Subcutaneous abdominal adipose tissue (tissue), 5 donors: ENCODE measurements at regions not wholly inside any gene's neighbourhood (a gene's known extent, or its start where the extent isn't known, plus 50 kb on each side); places are given as distances from the start of the nearest gene placed in this dataset.
A peak's percentile ranks its signal among the peaks of the same experiment; 100 is the strongest.
"Not testable (repeated sequence)": the region's sequence is repeated elsewhere in the genome, so short reads cannot be mapped to it uniquely, and the experiment has no call there.

Experiments used
- H3K27ac ChIP-seq: one replicate; pipeline ENCODE4 v1.7.0; 2013; ENCODE audit warnings: low read depth, mild to moderate bottlenecking, inconsistent platforms, low read length, moderate library complexity
- H3K27me3 ChIP-seq, 5 donors: one replicate each; pipeline ENCODE4 v1.7.0; 2013; ENCODE audit warnings: low read length in 5 of 5, inconsistent platforms in 1 of 5; ENCODE audit not compliant: control insufficient read depth in 5 of 5, insufficient read depth in 4 of 5
- H3K36me3 ChIP-seq, 5 donors: one replicate each; pipeline ENCODE4 v1.7.0; 2013; ENCODE audit warnings: low read length in 5 of 5; ENCODE audit not compliant: control insufficient read depth in 5 of 5, insufficient read depth in 5 of 5
- H3K4me1 ChIP-seq, 5 donors: one replicate each; pipeline ENCODE4 v1.7.0; 2013; ENCODE audit warnings: low read length in 5 of 5, mild to moderate bottlenecking in 3 of 5, moderate library complexity in 1 of 5; ENCODE audit not compliant: control insufficient read depth in 5 of 5, insufficient read depth in 5 of 5
- H3K4me3 ChIP-seq, 5 donors: one replicate each; pipeline ENCODE4 v1.7.0; 2013; ENCODE audit warnings: low read length in 5 of 5, low read depth in 1 of 5
- H3K9ac ChIP-seq, 5 donors: one replicate each; pipeline ENCODE4 v1.7.0; 2013; ENCODE audit warnings: low read length in 5 of 5, mild to moderate bottlenecking in 4 of 5, moderate library complexity in 3 of 5
- H3K9me3 ChIP-seq, 5 donors: one replicate each; pipeline ENCODE4 v1.7.0; 2013; ENCODE audit warnings: low read length in 5 of 5; ENCODE audit not compliant: control insufficient read depth in 5 of 5
- donor health status: healthy.
- donor health status: healthy.
- donor health status: healthy.
- donor health status: healthy.
- donor health status: healthy.

GRCh38 chr2:43149482-43150107 lies 76.8 kb downstream of the ZFP36L2 start:
- no peak overlapping the region for H3K27ac ChIP-seq

DNA sequence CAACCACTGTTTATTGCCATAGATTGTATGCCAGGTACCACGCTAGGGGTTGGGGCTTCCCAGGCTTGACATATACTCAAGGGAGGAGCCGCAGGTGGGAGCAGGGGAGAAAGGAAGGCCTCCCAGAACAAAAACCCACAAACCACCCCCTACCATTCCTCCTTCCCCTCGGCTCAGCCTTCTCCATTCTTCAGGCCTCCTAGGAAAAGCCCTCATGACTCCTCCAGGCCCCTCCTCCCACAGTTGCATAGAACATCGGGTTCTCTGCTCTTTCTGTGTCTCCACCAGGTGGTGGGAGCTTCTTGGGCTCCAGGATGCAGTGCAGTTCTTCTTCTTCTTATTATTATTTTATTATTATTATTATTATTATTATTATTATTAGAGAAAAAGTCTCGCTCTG lies 80.3 kb downstream of the ZFP36L2 start:
- no peaks in the 10 kb centered on the region for H3K36me3 ChIP-seq
- H3K9ac ChIP-seq, result peak overlapping the region in 1 of 5 donors; percentile 40
- peaks cover 0 to 18% (median 13%) of the 10 kb centered on the region in 5 donors for H3K4me1 ChIP-seq
- no peaks in the 10 kb centered on the region for H3K27me3 ChIP-seq
- H3K9me3 ChIP-seq, result no peaks in the 10 kb centered on the region
- no peak overlapping the region for H3K4me3 ChIP-seq
- no peak overlapping the region for H3K27ac ChIP-seq

More at GRCh38 chr2:43149482-43150107, 76.8 kb downstream of the ZFP36L2 start:
- Histone ChIP-seq H3K9me3 (no peaks in the 10 kb centered on the region), H3K27me3 (no peaks in the 10 kb centered on the region), H3K4me1 (peaks cover 0 to 19% (median 14%) of the 10 kb centered on the region in 5 donors), H3K4me3 (no peak overlapping the region), H3K36me3 (no peaks in the 10 kb centered on the region), H3K9ac (no peak overlapping the region)

DNA sequence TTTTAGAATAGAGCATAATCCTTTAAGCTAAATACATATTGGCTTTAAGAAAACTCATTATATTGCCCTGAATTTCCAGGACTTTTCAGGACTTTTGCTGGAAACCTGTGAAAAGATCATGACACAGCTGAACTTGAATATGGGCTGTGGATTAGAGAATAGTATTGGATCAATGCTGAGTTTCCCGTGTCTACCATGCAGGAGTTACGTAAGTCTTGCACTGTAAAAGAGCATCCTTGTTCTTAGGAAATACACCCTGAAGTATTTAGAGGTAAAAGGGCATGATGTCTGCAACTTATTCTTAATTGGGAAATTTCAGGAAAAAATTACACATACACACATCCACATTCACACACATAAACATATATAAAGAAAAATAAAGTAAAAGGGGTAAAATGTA lies 82.1 kb downstream of the ZFP36L2 start:
- Histone ChIP-seq H3K4me1 (peaks cover 2 to 32% (median 27%) of the 10 kb centered on the region in 5 donors), H3K4me3 (no peak overlapping the region), H3K9ac (peak overlapping the region in 1 of 5 donors; percentile 40), H3K27ac (peak overlapping the region; percentile 76), H3K9me3 (no peaks in the 10 kb centered on the region), H3K27me3 (no peaks in the 10 kb centered on the region), H3K36me3 (no peaks in the 10 kb centered on the region)

- no peak overlapping the region for H3K4me3 ChIP-seq
- H3K36me3 ChIP-seq, result no peaks in the 10 kb centered on the region
- H3K27ac ChIP-seq, result peak overlapping the region; percentile 76
- peak overlapping the region in 1 of 5 donors; percentile 51 for H3K9ac ChIP-seq
- peaks cover 2 to 32% (median 27%) of the 10 kb centered on the region in 5 donors for H3K4me1 ChIP-seq
- H3K27me3 ChIP-seq, result no peaks in the 10 kb centered on the region
- no peaks in the 10 kb centered on the region for H3K9me3 ChIP-seq
Measured at GRCh38 chr2:43143756-43144155, 82.7 kb downstream of the ZFP36L2 start.

GRCh38 chr2:43142921-43143438 lies 83.4 kb downstream of the ZFP36L2 start:
- Histone ChIP-seq H3K27me3 (no peaks in the 10 kb centered on the region), H3K36me3 (no peaks in the 10 kb centered on the region), H3K4me1 (peaks cover 2 to 32% (median 27%) of the 10 kb centered on the region in 5 donors), H3K4me3 (no peak overlapping the region), H3K27ac (no peak overlapping the region), H3K9ac (no peak overlapping the region), H3K9me3 (no peaks in the 10 kb centered on the region)

DNA sequence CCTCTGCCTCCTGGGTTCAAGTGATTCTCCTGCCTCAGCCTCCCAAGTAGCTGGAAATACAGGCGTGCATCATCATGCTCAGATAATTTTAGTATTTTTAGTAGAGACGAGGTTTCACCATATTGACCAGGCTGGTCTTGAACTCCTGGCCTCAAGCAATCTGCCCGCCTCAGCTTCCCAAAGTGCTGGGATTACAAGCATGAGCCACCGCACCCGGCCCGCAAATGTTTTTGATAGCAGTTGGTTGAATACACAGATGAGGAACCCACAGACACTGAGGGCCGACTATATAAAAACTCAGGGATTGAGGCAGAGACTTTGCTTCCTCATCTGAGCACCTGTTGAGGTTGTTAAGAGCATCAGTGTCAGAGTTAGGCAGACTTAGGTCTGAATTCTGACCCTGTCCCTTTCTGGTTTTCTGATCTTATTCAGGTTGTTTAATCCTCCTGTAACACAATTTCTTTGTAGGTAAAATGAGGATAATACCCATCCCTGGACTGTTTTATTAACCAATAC lies 84.7 kb downstream of the ZFP36L2 start:
- H3K4me1 ChIP-seq, result peaks cover 2 to 32% (median 29%) of the 10 kb centered on the region in 5 donors
- H3K27ac ChIP-seq, H3K27me3 ChIP-seq, H3K9ac ChIP-seq, H3K36me3 ChIP-seq, H3K4me3 ChIP-seq, H3K9me3 ChIP-seq: not testable (repeated sequence)

- H3K9ac ChIP-seq, result no peak overlapping the region
- H3K27me3 ChIP-seq, result no peaks in the 10 kb centered on the region
- no peaks in the 10 kb centered on the region for H3K9me3 ChIP-seq
- no peak overlapping the region for H3K4me3 ChIP-seq
- H3K4me1 ChIP-seq, result peaks cover 2 to 35% (median 24%) of the 10 kb centered on the region in 5 donors
- no peaks in the 10 kb centered on the region for H3K36me3 ChIP-seq
- H3K27ac ChIP-seq, result peak overlapping the region; percentile 61
Measured at GRCh38 chr2:43139996-43140621, 86.3 kb downstream of the ZFP36L2 start.

DNA sequence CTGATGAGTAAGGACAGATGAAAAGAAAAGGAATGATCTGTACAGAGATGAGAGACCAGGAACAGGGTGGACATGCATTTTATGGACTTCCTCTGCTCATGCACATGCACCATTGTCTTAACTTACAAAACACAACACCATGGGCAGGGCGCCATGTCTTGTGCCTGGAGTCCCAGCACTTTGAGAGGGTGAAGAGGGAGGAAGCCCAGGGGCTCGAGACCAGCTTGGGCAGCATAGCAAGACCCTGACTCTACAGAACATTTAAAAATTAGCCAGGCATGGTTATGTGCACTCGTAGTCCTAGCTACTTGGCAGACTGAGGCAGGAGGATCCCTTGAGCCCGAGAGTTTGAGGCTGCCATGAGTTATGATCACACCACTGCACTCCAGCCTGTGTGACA lies 86.9 kb downstream of the ZFP36L2 start:
- peaks cover 2 to 32% (median 27%) of the 10 kb centered on the region in 5 donors for H3K4me1 ChIP-seq
- no peak overlapping the region for H3K4me3 ChIP-seq
- H3K9ac ChIP-seq, result no peak overlapping the region
- H3K36me3 ChIP-seq, result no peaks in the 10 kb centered on the region
- peak overlapping the region; percentile 61 for H3K27ac ChIP-seq
- no peaks in the 10 kb centered on the region for H3K27me3 ChIP-seq
- H3K9me3 ChIP-seq, result no peaks in the 10 kb centered on the region

GRCh38 chr2:43138441-43138840 lies 88.0 kb downstream of the ZFP36L2 start:
- H3K4me1 ChIP-seq, result peaks cover 2 to 41% (median 34%) of the 10 kb centered on the region in 5 donors

DNA sequence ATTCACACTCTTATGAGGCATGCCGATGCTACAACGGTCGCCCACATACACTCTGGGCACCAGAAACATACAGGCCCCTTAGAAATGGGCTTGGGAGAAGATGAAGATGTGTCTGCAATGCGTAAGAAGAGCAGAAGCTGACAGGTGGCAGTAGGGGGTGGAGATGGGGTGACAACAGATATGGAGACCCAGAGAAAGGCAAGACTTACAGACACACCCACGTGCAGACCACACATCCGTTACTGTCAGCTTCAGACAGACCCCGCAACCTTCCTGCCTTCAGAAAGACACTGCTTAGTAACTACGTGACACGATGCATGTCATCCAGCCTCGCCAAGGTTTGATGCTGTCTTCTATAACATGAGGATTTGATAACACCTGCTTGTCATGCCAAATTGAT lies 89.5 kb downstream of the ZFP36L2 start:
- peaks cover 4 to 55% (median 44%) of the 10 kb centered on the region in 5 donors for H3K4me1 ChIP-seq
- no peak overlapping the region for H3K4me3 ChIP-seq
- no peak overlapping the region for H3K27ac ChIP-seq
- H3K27me3 ChIP-seq, result no peaks in the 10 kb centered on the region
- no peaks in the 10 kb centered on the region for H3K9me3 ChIP-seq
- no peaks in the 10 kb centered on the region for H3K36me3 ChIP-seq
- no peak overlapping the region for H3K9ac ChIP-seq

More at GRCh38 chr2:43138441-43138840, 88.0 kb downstream of the ZFP36L2 start:
- Histone ChIP-seq H3K9ac (no peak overlapping the region), H3K9me3 (no peaks in the 10 kb centered on the region), H3K27ac (no peak overlapping the region), H3K27me3 (no peaks in the 10 kb centered on the region), H3K4me3 (no peak overlapping the region), H3K36me3 (no peaks in the 10 kb centered on the region)
